Colon (tissue), 2 donors: ENCODE measurements at regions not wholly inside any gene's neighbourhood (a gene's known extent, or its start where the extent isn't known, plus 50 kb on each side); places are given as distances from the start of the nearest gene placed in this dataset.

Experiments used
- FAIRE-seq: peaks from 2 replicates; lab custom pipeline; 2012; peaks lifted over from hg19 to GRCh38; lab: Jason Lieb, UNC
- donor health status: control.
- donor health status: control.

DNA sequence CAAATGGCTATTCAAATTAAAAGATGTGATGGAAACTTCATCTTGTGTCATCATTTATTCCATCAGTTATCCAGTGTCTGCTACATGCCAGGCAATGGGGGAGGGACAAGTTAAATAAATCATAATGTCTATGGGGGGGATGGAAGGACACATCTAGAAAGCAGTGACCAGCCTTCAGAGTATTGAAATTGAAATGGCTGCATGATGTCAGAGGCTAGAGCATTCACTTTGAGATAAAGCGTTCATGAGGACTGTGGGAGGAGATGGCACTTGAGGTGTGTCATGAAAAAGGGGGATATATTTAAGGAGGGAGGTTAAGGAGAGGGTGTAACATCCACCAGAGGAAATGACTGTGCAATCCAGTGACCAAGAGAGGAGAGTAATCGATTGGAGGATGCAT lies 50.6 kb downstream of the SLIT2 start:
- no peak for FAIRE-seq

DNA sequence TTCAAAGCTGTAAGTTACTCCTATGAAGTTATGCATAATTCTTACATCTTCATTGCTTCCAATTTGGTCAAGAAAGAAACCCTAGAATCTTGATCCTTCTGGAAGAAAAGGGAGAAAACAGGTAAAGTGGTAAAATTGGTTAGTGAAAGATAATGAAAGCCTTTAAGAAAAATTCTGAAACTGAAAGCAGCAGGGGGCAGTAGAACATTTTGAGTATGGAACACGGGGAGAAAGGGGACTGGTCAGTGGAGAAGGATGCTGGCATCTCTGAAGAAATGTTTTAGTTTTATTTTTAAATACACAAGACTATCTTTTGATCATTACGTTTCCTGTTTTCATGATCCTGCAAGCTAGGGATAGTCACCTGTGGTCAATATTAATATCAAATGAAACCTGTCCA lies 54.3 kb downstream of the SLIT2 start:
- no peak for FAIRE-seq

DNA sequence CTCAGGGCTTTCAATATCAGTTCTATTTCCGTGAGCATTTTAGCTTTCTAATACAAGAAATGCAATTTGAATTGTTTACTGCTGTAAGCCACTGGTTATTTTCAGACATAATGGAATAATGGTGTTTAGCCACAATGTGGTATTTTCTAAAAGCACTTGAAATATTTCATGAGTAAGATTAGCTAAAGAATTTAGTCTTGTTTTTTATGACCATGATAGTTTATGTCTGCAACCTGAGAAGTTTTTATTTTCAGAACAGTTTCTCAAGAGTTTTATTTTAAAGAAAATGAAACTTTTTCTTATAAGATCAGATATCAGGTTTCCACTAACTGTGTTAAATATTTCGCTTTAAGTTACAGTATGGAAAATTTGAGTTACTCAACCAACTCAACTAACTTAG lies 60.2 kb downstream of the SLIT2 start:
- FAIRE-seq, result no peak

DNA sequence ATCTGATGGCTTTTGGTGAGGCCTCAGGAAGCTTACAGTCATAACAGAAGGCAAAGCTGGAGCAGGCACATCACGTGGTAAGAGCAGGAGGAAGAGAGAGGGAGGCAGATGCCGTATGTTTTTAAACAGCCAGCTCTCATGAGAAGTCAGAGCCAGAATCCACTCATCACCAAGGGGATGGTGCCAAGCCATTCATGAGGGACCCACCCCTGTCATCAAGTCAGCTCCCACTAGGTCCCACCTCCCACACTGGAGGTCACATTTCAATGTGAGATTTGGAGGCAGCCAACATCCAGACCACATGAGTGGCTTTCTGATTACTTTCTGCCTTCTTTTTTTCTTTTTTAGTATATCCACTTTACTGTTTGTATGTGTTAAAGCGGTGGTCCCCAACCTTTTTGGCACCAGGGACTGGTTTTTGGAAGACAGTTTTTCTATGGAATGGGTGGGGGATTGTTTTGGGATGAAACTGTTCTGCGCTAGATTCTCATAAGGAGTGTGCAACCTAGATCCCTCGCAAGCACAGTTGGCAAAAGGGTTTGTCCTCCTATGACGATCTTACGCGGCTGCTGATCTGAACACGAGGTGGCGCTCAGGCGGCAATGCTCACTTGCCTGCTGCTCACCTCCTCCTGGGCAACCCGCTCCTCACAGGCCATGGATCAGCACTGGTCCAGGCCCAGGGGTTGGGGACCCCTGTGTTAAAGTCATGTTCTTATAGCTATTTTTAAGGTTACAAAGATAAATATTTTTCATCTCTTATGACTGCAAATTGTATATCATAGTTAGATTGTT lies 61.7 kb downstream of the SLIT2 start:
- FAIRE-seq, result no peak

DNA sequence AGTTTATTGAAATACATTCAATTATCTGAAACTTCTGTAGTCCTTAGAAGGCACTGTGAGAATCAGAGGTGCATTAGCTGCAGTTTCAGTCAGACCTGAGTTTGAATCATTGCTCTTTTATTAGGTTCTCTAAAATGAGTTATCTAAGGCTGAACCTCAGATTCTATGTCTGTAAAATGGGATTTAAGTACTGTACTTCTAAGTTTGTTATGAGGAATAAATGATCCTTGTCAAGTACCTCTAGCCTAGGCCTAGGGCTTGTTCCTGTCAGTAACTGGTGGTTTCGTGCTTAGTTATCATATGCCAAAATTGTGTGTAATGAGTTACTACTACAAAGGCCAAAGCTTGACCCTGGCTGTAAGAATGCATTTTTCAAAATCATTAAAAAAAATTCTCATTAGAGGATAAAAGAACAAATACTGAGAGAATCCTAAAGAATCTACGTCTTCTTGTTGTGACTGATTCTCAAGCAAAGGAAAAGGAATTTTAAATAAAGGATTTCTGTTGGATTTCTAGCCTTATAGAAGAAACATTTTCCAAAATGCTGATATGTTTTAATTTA lies 65.8 kb downstream of the SLIT2 start:
- FAIRE-seq, result no peak

DNA sequence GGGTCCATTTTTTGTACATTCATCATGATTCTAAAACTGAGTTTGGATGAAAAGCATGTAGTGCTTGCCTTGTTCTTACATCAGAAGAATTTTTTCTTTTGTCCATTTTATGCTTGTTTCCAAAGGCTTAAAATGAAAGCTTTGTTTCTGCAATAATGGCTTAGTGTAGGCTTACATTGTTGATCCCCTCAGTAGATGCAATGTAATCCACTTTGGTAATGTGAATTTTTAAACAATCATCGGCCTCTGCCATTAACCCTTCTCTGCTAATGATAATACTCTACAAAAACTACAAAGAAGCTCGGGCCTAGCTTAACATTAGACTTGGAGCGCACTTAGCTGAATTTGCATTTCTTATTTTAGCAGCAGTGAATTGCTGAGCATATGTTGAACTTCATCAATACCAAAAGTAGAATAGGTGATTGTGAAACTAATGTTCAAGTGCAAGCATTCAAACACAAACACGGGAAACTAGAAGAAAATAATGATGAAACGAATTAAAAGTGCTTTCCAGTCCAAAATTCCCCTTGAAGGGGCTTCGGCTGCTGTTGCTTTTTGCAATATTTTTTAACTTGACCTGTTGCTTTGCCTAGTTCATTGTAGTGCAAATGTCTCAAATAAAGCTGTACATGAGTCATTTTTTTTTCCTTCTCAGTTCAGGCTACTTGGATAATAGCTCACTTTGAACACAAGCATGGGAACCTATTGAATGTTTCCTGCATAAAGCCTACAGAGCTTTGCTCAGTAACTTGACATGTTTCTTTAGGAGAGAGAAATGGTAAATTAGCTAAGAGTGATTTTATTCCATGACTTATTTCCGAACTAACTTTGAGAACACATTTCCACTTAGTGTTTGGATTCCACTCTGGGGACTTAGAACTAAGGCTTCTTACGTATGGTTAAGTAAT lies 66.5 kb downstream of the SLIT2 start:
- FAIRE-seq, result no peak

DNA sequence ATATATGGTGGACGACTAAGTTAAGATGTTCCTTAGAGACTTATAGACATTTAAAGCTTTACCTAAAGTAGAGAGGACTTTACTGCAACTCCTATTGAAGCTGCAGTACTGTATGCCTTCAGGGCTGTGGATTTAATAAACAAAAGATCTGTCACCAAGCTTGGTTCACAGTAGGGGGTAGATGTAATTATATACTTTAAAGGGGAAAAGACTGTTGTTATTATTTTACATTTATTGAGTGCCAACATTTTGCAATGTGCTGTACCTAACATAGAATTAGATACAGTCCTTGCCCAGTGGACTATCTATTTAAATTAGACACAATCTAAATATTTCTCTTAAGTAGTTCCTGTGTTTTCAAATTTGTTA lies 67.2 kb downstream of the SLIT2 start:
- no peak for FAIRE-seq

DNA sequence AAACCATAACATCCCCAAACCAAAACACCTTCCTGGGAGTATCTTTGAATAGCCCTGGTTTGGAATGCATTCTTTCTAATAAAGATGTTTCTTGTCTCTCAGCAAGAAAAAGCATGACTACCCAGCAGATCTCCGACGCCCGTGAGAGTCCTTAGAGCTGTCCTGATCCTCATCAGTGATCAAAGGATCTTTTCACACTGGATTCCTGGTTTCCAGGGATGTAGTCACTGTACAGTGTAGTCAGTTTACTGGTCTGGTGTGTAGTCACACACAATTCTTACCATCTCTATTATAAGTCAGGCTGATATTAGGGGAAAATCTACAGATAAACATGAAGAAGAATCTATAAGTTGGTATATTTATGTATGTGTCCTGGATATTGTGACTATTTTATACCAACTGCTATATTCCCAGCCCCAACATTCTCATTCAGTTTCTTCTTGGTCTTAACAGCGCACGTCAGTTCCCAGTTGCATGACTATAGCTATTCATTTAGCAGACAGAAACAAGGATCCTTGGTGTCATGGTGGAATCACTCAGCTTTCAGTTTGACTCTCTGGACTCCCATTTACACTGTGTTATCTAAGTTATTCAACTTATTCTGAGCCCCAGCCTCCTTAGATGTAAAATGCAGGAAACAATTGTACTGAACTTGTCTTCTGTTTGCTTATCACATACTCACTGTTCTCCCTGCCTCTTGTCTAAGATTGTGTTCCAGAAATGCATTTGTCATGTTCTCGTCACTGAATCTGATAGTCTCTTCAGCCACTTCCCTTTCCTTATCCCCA lies 68.3 kb downstream of the SLIT2 start:
- no peak for FAIRE-seq

DNA sequence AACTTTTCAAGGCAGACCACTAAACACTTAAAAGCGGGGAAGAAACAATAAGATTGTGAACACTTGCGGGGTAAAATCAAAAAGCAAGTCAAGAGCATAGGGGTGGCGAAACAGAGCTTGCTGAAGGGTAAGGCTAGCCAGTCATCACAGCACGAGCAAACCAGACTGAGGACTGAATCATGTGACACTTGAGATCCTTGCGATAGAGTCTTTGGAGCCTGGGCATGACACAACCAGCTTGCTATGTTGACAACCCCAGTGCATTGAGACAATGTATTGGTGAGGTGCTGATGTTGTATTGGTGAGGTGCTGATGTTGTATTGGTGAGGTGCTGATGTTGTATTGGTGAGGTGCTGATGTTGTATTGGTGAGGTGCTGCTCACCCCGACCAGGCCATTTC lies 72.3 kb downstream of the SLIT2 start:
- no peak for FAIRE-seq

DNA sequence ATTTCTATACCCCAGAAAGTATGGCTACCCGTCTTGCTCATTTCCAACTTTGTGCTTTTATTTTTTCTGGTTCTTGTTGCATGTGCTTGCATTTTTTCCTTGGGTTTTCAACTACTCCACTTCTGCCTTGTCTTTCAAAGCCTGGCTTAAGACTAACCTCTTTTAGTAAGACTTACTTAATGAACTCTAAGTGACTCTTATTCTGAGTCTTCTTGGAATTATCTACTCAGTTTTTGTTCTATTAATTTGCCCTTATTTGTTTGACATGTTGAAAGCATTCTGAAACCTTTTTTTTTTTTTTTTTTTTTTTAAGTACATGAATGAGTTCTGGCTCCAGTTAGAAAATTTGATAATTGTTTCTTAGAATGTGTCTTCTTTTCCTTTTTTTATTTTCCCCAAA lies 74.8 kb downstream of the SLIT2 start:
- no peak for FAIRE-seq

DNA sequence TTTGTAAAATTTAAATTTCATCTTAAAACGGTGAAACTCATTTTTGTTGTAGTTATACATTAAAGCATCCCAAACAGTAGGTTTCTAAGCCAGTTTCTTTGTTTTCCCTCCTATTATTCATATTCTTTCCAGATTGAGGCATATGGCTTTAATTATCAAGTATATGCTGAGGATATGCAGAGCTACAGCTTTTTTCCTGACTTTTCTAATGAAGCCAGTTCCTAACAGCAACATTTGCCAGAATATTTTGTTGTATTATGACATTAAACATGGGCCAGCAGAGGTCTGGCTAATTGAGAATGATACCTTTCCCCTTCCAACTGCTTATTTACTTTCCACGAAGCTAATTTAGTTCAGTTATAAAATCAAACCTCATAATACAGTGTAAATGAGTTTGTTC lies 75.3 kb downstream of the SLIT2 start:
- FAIRE-seq, result no peak

DNA sequence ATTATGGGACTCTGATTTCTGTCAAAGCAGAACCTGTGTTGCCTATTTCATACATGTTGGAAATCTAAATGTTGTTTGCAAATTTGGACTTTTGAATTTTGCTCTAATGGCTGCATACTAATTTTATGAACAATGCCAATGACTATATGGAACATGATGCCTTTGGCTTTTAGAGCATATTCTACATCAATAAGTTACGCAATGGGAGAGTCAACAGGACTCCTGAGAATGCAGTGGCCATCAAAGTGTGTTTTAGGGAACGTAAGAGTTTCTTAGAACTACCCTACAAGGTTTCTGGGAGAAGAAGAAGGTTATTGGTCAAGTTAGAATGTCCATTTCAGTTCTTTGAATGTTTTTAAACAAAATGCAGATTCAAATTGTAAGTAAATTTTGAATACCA lies 76.1 kb downstream of the SLIT2 start:
- FAIRE-seq, result no peak

DNA sequence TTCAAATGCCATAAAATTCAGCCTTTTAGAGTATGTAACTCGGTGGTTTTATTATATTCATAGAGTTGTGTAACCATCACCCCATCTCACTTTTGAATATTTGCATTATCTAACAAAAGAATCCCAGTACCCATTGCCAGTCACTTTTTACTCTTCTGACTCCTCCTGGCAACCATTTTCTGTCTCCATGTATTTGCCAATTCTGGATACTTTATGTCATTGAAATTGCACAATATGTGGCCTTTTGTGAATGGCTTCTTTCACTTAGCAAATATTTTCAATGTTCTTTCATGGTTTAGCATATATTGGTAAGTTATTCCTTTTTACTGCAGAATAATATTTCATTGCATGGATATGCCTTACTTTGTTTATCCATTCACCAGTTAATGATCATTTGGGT lies 79.9 kb downstream of the SLIT2 start:
- no peak for FAIRE-seq

DNA sequence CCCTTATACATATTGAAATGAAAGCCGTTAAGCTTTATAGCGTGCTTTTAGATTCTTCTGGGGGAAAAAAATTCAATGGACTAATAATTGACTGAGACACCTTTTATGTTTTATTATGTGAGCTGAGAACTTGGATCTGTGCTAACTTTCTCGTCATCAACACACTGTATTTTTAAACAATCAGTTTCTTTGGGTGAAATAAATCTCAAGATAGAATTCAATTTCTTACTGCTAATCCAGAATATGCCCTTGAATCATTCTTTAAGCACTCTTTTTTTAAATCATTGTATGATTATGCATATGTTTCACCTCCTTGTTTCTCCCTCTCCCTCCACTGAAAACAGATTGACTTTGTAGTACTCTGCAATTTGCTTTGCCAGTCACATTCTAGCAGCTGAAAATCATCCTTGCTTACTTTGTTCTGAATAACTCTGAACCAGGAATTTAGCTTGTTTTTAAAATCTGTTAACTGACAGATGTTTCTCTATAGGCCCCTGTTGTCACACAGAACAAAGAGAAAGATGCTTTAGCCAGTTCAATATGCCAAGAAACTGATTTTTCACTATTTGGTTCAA lies 81.5 kb downstream of the SLIT2 start:
- FAIRE-seq, result no peak

DNA sequence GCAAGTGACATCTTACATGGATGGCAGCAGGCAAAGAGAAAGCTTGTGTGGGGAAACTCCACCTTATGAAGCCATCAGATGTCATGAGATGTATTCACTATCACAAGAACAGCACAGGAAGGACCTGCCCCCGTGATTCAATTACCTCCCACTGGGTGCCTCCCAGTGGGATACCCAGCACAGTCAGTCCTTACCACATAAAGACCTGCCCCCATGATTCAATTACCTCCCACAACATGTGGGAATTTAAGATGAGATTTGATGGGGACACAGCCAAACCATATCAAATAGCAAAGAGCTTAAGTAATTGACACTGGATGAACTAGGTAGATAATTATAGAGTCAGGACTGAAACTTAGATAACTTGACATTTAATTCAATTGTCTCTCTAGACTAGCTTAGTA lies 85.6 kb downstream of the SLIT2 start:
- FAIRE-seq, result no peak

DNA sequence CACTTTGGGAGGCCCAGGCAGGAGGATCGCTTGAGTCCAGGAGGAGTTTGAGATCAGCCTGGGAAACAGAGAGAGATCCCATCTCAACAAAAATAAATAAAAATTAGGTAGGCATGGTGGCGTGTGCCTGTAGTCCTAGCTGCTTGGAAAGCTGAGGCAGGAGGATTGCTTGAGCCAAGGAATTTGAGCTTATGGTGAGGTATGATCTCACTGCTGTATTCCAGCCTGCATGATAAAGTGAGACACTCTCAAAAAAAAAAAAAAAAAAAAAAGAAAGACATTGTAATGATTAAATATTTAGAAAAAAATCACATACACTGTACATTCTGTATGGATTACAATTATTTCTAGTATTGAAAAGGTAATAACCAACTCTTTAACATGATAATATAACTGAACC lies 87.1 kb downstream of the SLIT2 start:
- FAIRE-seq, result no peak

DNA sequence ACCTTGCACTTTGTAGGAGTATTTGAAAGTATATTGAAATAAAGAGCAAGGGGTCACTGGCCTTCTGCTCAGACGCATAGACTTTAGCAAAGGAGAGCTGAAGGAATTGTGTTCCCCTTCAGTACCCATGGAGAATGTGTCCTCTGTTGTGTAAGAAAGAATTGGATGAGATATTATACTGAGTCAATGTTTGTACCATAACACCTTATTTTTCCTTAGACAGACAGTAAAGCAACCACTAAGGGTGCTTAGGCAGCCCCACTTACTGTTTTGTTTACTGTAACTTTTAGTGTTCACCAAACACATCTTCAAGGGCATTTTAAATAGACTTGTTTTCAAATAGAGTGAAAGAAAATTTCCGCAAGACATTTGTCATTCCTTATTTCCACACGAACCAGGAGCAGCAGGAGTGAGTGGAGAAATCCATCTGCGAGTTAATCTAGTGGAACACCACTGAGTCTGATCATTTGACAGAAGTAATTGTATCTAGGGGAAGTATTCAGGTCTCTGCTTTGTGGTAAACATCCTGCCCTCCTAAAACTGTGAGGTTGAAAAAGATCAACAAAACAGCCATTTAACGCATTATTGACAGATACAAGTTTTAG lies 89.5 kb downstream of the SLIT2 start:
- no peak for FAIRE-seq

DNA sequence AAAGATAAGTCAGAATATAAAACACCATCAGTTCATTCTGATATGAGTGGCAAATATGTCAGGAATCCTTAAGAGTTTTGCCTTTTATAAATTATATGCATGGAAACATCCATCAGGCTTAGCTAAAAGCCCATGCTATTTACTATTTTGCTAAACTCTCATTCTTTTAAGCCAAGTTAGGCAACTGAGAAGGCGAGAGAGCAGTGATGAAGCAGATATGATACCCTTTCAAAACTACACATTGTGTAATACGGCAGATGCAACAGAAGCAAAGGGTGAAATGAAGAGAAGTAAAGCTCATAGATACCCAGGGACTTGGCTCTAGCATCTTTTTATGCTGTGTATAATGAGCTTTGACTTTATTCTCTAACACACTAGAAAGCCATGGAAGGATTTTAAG lies 95.8 kb downstream of the SLIT2 start:
- no peak for FAIRE-seq

DNA sequence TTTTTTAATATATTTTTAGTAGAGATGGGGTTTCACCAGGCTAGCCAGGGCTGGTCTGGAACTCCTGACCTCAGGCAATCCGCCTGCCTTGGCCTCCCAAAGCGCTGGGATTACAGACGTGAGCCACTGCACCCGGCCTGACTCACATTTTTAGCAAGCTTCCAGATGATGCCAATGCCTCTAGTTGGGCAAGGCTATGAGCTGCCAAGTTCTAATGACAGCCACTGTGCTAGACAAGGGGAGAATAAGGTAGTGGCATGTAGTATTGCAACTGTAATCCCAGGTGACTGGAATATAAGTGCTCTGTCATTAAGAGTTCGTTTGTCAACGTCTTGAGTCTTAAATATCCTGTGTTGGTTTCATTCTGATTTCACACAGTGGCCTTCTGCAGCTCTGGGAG lies 96.7 kb downstream of the SLIT2 start:
- no peak for FAIRE-seq

DNA sequence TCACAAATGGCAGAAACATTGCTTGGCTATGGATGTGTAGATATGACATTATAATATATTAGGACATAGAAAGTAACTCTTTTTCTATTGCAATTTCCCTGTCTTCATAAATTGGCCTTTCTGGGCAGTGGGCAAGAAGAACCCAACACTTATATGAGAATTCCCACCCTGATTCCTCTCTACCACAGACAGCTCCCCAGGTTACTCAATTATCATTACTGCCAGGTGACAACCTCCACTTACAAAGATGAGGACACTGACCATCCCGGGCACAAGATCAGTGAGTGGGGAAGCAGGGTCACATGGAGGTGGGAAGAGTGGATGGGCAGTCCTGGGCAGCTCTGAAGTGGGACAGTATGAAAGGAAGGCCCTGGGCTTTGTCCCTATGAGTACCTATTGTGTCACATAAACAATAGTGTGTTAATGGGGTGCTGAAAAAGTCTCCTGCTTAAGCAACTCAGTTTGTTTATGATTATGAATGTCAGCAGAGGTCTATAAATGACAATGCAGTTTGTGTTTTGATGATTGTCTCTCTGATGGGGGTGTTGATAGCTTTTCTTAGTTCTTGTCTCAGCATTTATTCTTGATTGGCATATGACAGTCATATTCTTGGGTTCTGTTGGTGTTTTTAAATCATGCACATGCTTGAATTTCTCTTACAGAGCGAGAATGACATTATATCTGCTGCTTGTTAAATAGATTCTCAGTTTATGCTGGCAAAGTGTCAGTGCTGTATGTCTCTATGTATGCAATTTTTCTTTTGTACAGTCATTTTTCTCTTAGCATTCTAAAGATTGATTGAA lies 99.9 kb downstream of the SLIT2 start:
- FAIRE-seq, result no peak

DNA sequence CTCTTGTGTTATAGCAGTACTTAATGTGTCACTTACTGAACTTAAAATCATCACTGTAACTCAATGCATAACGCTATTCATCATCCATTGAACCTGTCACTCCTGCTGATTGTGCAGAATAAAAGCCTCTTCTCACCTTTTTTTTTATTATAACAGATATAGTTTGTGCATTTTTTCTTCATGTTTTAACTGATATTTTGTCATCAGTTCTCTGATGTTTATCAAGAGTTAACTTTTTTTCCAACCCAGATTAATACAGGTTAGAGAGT lies 100.4 kb downstream of the SLIT2 start:
- no peak for FAIRE-seq
